Prostate gland (tissue), 2 donors: ENCODE measurements at regions not wholly inside any gene's neighbourhood (a gene's known extent, or its start where the extent isn't known, plus 50 kb on each side); places are given as distances from the start of the nearest gene placed in this dataset.

ENCODE experiments used
- DNase-seq: peaks from one replicate; pipeline ENCODE4 v3.0.0-alpha.2; 2019; ENCODE audit warnings: low spot score
- H3K27ac ChIP-seq, 2 donors: fragments of 200-600 bp; sonication (generic); 2 replicates each; pipeline ENCODE4 v1.5.1; 2017 to 2019
- H3K27me3 ChIP-seq: fragments of 200-600 bp; sonication (generic); replicated peaks from 2 replicates; pipeline ENCODE4 v1.5.1; 2019; ENCODE audit not compliant: insufficient read depth
- H3K36me3 ChIP-seq, 2 donors: fragments of 200-600 bp; sonication (generic); 1 replicate in 1 of 2; 2 replicates in 1 of 2; pipeline versions ENCODE4 v1.5.1 to v1.8.1; 2017 to 2019
- H3K4me1 ChIP-seq: fragments of 200-600 bp; sonication (generic); replicated peaks from 2 replicates; pipeline ENCODE4 v1.5.1; 2019
- H3K4me3 ChIP-seq, 2 donors: fragments of 200-600 bp; sonication (generic); 2 replicates each; pipeline ENCODE4 v1.5.1; 2017 to 2019
- H3K9me3 ChIP-seq: fragments of 200-600 bp; sonication (generic); 2 replicates; pipeline ENCODE4 v1.5.1; 2017
- CTCF ChIP-seq, 4 experiments: fragments of 200-600 bp in 2 of 4; fragments of 450-650 bp in 2 of 4; sonication (generic) in 2 of 4; IDR thresholded peaks; 1 replicate in 3 of 4; 2 replicates in 1 of 4; pipeline ENCODE4 v1.5.1; 2016 to 2019; ENCODE audit warnings: antibody characterized with exemption in 4 of 4, mild to moderate bottlenecking in 2 of 4, moderate library complexity in 2 of 4
- POLR2A ChIP-seq: fragments of 450-650 bp; IDR thresholded peaks from one replicate; pipeline ENCODE4 v1.6.1; 2016; ENCODE audit warnings: antibody characterized with exemption, mild to moderate bottlenecking
- POLR2AphosphoS5 ChIP-seq: sonication (generic); formaldehyde crosslinking; IDR thresholded peaks from one replicate; pipeline ENCODE4 v1.6.1; 2017; ENCODE audit warnings: antibody characterized with exemption
- WGBS: methylation state at CpG from one replicate; pipeline ENCODE4 v1.1.5; 2018; 5-methylcytosine and 5-hydroxymethylcytosine counted together
- intact Hi-C: fragments of 100-400 bp; cut with DNase I; formaldehyde crosslinking; loops from one replicate; pipeline ENCODE4 v1.14.2; 2022

- intact Hi-C loops: no loop called here
- Histone ChIP-seq H3K27me3 (no peaks in the 10 kb centered on the region), H3K9me3 (no peaks in the 10 kb centered on the region), H3K4me1 (no peaks in the 10 kb centered on the region), H3K27ac (no peak overlapping the region), H3K4me3 (no peak overlapping the region), H3K36me3 (no peaks in the 10 kb centered on the region)
- no peak for DNase-seq
- WGBS: 61% methylated on average over 2 of the region's 2 CpGs
- TF ChIP-seq CTCF (IDR thresholded peaks at IDR 0.05) (no peak), POLR2AphosphoS5 (no peak), POLR2A (no peak)
These were observed 79.1 kb upstream of the HECW1 start for GRCh38 chr7:43033369-43033768.

DNA sequence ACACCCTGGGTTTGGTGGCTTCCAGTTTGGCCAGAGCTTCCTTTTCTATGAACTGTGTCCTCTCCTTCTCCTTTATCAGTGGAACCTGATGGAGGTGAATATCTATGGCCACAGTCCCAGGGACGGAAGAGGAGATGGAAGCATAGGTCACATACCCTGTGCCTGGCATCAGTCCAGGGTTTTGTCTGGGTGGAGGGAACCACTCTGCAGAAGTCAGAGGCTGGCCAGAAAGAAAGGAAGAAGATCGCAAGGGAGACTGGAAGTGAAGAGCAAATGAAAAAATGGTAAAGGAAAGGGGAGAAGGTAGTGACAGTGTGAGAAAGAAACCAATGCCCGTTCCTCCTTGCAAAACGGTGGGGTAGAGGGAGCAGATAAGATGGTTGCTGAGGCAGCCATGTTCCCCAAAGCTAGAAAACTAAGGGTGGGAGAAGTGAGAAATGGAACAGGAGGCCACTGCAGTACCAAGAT is 77.9 kb upstream of the HECW1 start:
- Histone ChIP-seq H3K36me3 (no peaks in the 10 kb centered on the region), H3K4me3 (no peak overlapping the region), H3K4me1 (no peaks in the 10 kb centered on the region), H3K27me3 (no peaks in the 10 kb centered on the region), H3K9me3 (no peaks in the 10 kb centered on the region), H3K27ac (no peak overlapping the region)
- intact Hi-C loops: no loop called here
- WGBS: 91% methylated on average over 4 of the region's 4 CpGs
- no peak for TF ChIP-seq POLR2AphosphoS5
- TF ChIP-seq CTCF (IDR thresholded peaks at IDR 0.05): no peak
- TF ChIP-seq POLR2A: no peak
- no peak for DNase-seq

DNA sequence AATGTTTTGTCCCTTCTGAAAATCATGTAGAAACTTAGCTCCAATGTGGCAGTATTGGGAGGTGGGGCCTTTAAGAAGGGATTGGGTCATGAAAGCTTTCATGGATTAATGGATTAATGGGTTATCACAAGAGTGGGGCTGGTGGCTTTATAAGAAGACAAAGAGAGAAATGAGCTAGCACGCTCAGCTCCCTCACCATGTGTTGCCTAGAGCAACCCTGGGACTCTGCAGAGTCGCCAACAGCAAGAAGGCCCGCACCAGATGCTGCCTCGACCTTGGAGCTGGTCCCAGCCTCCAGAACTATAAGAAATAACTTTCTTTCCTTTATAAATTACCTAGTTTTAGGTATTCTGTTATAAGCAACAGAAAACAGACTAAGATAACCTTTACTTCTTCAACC is 74.9 kb upstream of the HECW1 start:
- no peak for DNase-seq
- Histone ChIP-seq H3K4me3 (no peak overlapping the region), H3K27ac (no peak overlapping the region), H3K9me3 (no peaks in the 10 kb centered on the region), H3K4me1 (no peaks in the 10 kb centered on the region), H3K27me3 (no peaks in the 10 kb centered on the region), H3K36me3 (no peaks in the 10 kb centered on the region)
- intact Hi-C loops: no loop called here
- 85% methylated on average over 4 of the region's 4 CpGs for WGBS
- TF ChIP-seq POLR2A (no peak), CTCF (IDR thresholded peaks at IDR 0.05) (no peak), POLR2AphosphoS5 (no peak)

GRCh38 chr7:43038254-43038653 is 74.2 kb upstream of the HECW1 start:
- intact Hi-C loops: no loop called here
- Histone ChIP-seq H3K27me3 (no peaks in the 10 kb centered on the region), H3K9me3 (no peaks in the 10 kb centered on the region), H3K27ac (no peak overlapping the region), H3K36me3 (no peaks in the 10 kb centered on the region), H3K4me3 (no peak overlapping the region), H3K4me1 (no peaks in the 10 kb centered on the region)
- WGBS: 67% methylated on average over 3 of the region's 3 CpGs
- DNase-seq: no peak
- TF ChIP-seq POLR2A (no peak), CTCF (IDR thresholded peaks at IDR 0.05) (no peak)

GRCh38 chr7:43039346-43039745 is 73.1 kb upstream of the HECW1 start:
- H3K4me3 ChIP-seq: no peak overlapping the region
- TF ChIP-seq POLR2AphosphoS5 (no peak), CTCF (IDR thresholded peaks at IDR 0.05) (no peak), POLR2A (no peak)
- 67% methylated on average over 3 of the region's 3 CpGs for WGBS
- no peaks in the 10 kb centered on the region for H3K36me3 ChIP-seq
- intact Hi-C loops: no loop called here
- no peaks in the 10 kb centered on the region for H3K4me1 ChIP-seq
- no peak overlapping the region for H3K27ac ChIP-seq
- H3K9me3 ChIP-seq: no peaks in the 10 kb centered on the region
- no peaks in the 10 kb centered on the region for H3K27me3 ChIP-seq
- no peak for DNase-seq
